GM23248 (cell line): ENCODE measurements at regions not wholly inside any gene's neighbourhood (a gene's known extent, or its start where the extent isn't known, plus 50 kb on each side); places are given as distances from the start of the nearest gene placed in this dataset.
"Not testable (repeated sequence)": the region's sequence is repeated elsewhere in the genome, so short reads cannot be mapped to it uniquely, and the experiment has no call there.

Source experiments
- EZH2 ChIP-seq: fragments of 200-600 bp; sonication (generic); IDR thresholded peaks from 2 replicates; pipeline ENCODE4 v1.6.1; 2018; ENCODE audit warnings: antibody characterized with exemption, mild to moderate bottlenecking; ENCODE audit not compliant: insufficient read depth, poor library complexity, severe bottlenecking
- EZH2phosphoT487 ChIP-seq: fragments of 200-600 bp; sonication (generic); IDR thresholded peaks from 2 replicates; pipeline ENCODE4 v1.6.1; 2018; ENCODE audit warnings: antibody characterized with exemption, moderate library complexity, mild to moderate bottlenecking, low read depth; ENCODE audit not compliant: insufficient read depth

- not testable (repeated sequence) for TF ChIP-seq EZH2, EZH2phosphoT487
Observed at GRCh38 chr14:19219423-19219822, 214.7 kb downstream of the POTEG start.
